ENCODE measurements at regions not wholly inside any gene's neighbourhood (a gene's known extent, or its start where the extent isn't known, plus 50 kb on each side); places are given as distances from the start of the nearest gene placed in this dataset.
"Not testable (repeated sequence)": the region's sequence is repeated elsewhere in the genome, so short reads cannot be mapped to it uniquely, and the experiment has no call there.

DNA sequence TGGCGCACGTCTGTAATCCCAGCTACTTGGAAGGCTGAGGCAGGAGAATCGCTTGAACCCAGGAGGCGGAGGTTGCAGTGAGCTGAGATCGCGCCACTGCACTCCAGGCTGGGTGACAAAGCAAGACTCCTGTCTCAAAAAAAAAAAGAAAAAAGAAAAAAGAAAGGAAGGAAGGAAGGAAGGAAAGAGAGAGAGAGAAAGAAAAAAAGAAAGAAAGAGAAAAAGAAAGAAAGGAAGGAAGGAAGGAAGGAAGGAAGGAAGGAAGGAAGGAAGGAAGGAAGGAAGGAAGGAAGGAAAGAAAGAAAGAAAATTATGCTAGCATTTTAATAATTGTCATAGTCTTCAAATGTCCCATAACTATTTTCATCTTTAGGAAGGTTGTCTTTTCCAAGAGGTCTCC is 198.7 kb downstream of the TBX18 start:
- TF ChIP-seq EZH2 (IDR thresholded peaks at IDR 0.05; ENCODE audit: borderline replicate concordance, low read depth, low read length, poor library complexity, severe bottlenecking) = not testable (repeated sequence)
- TF ChIP-seq, protein P1, sequence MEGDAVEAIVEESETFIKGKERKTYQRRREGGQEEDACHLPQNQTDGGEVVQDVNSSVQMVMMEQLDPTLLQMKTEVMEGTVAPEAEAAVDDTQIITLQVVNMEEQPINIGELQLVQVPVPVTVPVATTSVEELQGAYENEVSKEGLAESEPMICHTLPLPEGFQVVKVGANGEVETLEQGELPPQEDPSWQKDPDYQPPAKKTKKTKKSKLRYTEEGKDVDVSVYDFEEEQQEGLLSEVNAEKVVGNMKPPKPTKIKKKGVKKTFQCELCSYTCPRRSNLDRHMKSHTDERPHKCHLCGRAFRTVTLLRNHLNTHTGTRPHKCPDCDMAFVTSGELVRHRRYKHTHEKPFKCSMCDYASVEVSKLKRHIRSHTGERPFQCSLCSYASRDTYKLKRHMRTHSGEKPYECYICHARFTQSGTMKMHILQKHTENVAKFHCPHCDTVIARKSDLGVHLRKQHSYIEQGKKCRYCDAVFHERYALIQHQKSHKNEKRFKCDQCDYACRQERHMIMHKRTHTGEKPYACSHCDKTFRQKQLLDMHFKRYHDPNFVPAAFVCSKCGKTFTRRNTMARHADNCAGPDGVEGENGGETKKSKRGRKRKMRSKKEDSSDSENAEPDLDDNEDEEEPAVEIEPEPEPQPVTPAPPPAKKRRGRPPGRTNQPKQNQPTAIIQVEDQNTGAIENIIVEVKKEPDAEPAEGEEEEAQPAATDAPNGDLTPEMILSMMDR (conservative IDR thresholded peaks at IDR 0.05; ENCODE audit: low read depth, low read length) = not testable (repeated sequence)

All from A673 (cell line).